HFFc6 (cell line): ENCODE measurements at regions not wholly inside any gene's neighbourhood (a gene's known extent, or its start where the extent isn't known, plus 50 kb on each side); places are given as distances from the start of the nearest gene placed in this dataset.

Experiments used
- DNase-seq: peaks from one replicate; pipeline ENCODE4 v3.0.0-alpha.2; 2018
- H3K27ac Mint-ChIP-seq: 2 replicates; pipeline ENCODE4 v1.8.0; 2020; ENCODE audit warnings: mild to moderate bottlenecking, mixed read lengths
- H3K27me3 Mint-ChIP-seq: 2 replicates; pipeline ENCODE4 v1.8.0; 2021; ENCODE audit warnings: mild to moderate bottlenecking, moderate library complexity, mixed read lengths; ENCODE audit not compliant: insufficient read depth
- H3K36me3 Mint-ChIP-seq: 2 replicates; pipeline ENCODE4 v1.8.0; 2021; ENCODE audit warnings: low read depth, mixed read lengths
- H3K4me1 Mint-ChIP-seq: 2 replicates; pipeline ENCODE4 v1.8.0; 2020; ENCODE audit warnings: low read depth, mixed read lengths
- H3K4me3 Mint-ChIP-seq: 2 replicates; pipeline ENCODE4 v1.8.0; 2020; ENCODE audit warnings: mild to moderate bottlenecking, moderate library complexity, mixed read lengths
- H3K9me3 Mint-ChIP-seq: 2 replicates; pipeline ENCODE4 v1.8.0; 2020; ENCODE audit warnings: mild to moderate bottlenecking, mixed read lengths
- CTCF ChIP-seq: fragments of 200-600 bp; sonication (generic); IDR thresholded peaks from 2 replicates; pipeline ENCODE4 v1.5.0; 2021; ENCODE audit warnings: antibody characterized with exemption, mild to moderate bottlenecking

- no peak for DNase-seq
- H3K9me3 Mint-ChIP-seq = peaks cover 69% of the 10 kb centered on the region
- no peak for TF ChIP-seq CTCF
- H3K4me3 Mint-ChIP-seq = no peak overlapping the region
- no peak overlapping the region for H3K27ac Mint-ChIP-seq
- peaks cover 4% of the 10 kb centered on the region for H3K27me3 Mint-ChIP-seq
- peaks cover 5% of the 10 kb centered on the region; the same call in 1 of the 2 replicates for H3K36me3 Mint-ChIP-seq
- H3K4me1 Mint-ChIP-seq = no peaks in the 10 kb centered on the region
Observed at GRCh38 chr16:35147556-35148504, 1688.4 kb downstream of the TP53TG3F start.

- H3K4me3 Mint-ChIP-seq = no peak overlapping the region
- no peak overlapping the region for H3K27ac Mint-ChIP-seq
- DNase-seq = no peak
- peaks cover 4% of the 10 kb centered on the region for H3K27me3 Mint-ChIP-seq
- no peak for TF ChIP-seq CTCF
- H3K36me3 Mint-ChIP-seq = peaks cover 5% of the 10 kb centered on the region; the same call in 1 of the 2 replicates
- H3K4me1 Mint-ChIP-seq = no peaks in the 10 kb centered on the region
- peaks cover 66% of the 10 kb centered on the region for H3K9me3 Mint-ChIP-seq
Observed at GRCh38 chr16:35148748-35149147, 1689.3 kb downstream of the TP53TG3F start.

- Mint-ChIP-seq H3K4me1 (no peaks in the 10 kb centered on the region), H3K27ac (no peak overlapping the region), H3K36me3 (no peaks in the 10 kb centered on the region), H3K27me3 (peaks cover 4% of the 10 kb centered on the region), H3K9me3 (peaks cover 58% of the 10 kb centered on the region), H3K4me3 (no peak overlapping the region)
- no peak for DNase-seq
- TF ChIP-seq CTCF = no peak
Observed at GRCh38 chr16:35149550-35149949, 1690.1 kb downstream of the TP53TG3F start.

- H3K36me3 Mint-ChIP-seq = no peaks in the 10 kb centered on the region
- H3K4me1 Mint-ChIP-seq = no peaks in the 10 kb centered on the region
- H3K9me3 Mint-ChIP-seq = peaks cover 48% of the 10 kb centered on the region
- H3K27ac Mint-ChIP-seq = no peak overlapping the region
- no peak for DNase-seq
- H3K27me3 Mint-ChIP-seq = peaks cover 3% of the 10 kb centered on the region
- TF ChIP-seq CTCF = no peak
- H3K4me3 Mint-ChIP-seq = no peak overlapping the region
Observed at GRCh38 chr16:35150805-35151312, 1691.4 kb downstream of the TP53TG3F start.

GRCh38 chr16:35152067-35152627 lies 1692.7 kb downstream of the TP53TG3F start:
- TF ChIP-seq CTCF = no peak
- Mint-ChIP-seq H3K4me1 (no peaks in the 10 kb centered on the region), H3K4me3 (no peak overlapping the region), H3K27me3 (no peaks in the 10 kb centered on the region; the same call in 1 of the 2 replicates), H3K36me3 (no peaks in the 10 kb centered on the region), H3K27ac (no peak overlapping the region), H3K9me3 (peaks cover 49% of the 10 kb centered on the region)
- DNase-seq = no peak
